ENCODE measurements at regions not wholly inside any gene's neighbourhood (a gene's known extent, or its start where the extent isn't known, plus 50 kb on each side); places are given as distances from the start of the nearest gene placed in this dataset.
"Not testable (repeated sequence)": the region's sequence is repeated elsewhere in the genome, so short reads cannot be mapped to it uniquely, and the experiment has no call there.

DNA sequence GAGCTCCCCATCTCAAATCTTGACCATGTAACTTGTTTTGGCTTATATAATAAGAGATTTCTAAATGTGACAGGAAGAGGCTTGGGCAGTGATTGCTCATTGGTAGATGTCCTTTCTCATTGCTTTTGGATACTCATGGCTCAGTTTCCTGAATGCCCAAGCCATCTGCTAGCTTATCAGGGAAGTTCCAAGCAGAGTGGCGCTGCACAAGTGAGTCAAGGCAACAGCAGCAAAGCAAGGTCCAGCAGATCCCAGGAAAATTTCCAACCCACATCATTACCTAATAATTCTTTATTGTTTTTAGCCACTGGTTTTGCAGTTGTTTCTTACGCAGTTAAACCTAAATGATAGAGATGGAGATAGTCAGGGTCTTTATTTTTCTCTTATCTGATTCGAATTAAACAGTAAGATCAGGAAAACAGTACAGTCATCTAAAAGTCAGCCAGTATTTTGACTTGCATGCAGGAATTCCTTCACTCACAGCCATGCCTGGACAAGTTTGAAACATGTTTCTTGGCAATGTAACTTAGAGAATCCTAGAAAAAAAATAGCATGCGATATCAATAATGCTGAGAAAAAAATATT, 349.7 kb upstream of the TMEFF2 start:
- Histone ChIP-seq H3K4me3 (no peak overlapping the region), H3K4me1 (replicated peaks in 1 of 2) (peaks cover 0 to 5% of the 10 kb centered on the region in 2 donors), H3K27ac (no peak overlapping the region)
- WGBS, 10 experiments = 9 to 97% (median 85%) methylated on average over 2 to 4 of the region's 4 CpGs
- in situ Hi-C loops (cut with MboI; ENCODE audit: low pct_unique_long_range_greater_than_20kb in 2 of 9, low sequenced_read_pairs in 9 of 9, unreplicated experiment in 9 of 9) = loop anchor here in 1 of 9 experiments (25.0 kb wide), 1 partner anchor 357 kb away; the partner anchor contains the start of gene TMEFF2
- peak in 2 of 8 experiments; percentile 89 to 92 for ATAC-seq (replicated peaks in 6 of 8)

DNA sequence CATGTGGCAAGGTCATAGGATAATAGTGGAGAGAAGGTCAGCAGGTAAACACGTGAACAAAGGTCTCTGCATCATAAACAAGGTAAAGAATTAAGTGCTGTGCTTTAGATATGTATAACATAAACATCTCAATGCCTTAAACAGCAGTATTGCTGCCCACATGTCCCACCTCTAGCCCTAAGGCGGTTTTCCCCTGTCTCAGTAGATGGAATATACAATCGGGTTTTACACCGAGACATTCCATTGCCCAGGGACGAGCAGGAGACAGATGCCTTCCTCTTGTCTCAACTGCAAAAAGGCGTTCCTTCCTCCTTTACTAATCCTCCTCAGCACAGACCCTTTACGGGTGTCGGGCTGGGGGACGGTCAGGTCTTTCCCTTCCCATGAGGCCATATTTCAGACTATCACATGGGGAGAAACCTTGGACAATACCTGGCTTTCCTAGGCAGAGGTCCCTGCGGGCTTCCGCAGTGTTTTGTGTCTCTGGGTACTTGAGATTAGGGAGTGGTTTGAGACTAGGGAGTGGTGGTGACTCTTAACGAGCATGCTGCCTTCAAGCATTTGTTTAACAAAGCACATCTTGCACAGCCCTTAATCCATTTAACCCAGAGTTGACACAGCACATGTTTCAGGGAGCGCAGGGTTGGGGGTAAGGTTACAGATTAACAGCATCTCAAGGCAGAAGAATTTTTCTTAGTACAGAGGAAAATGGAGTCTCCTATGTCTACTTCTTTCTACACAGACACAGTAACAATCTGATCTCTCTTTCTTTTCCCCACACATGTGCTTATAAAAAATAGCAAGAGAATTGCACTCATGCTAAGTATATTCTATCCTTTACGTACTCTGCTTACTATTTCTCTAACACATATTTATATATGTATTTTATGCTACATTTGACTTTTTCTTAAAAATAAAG, 347.7 kb upstream of the TMEFF2 start:
- ATAC-seq (replicated peaks in 6 of 8); H3K27ac ChIP-seq; H3K4me1 ChIP-seq (replicated peaks in 1 of 2); H3K4me3 ChIP-seq: not testable (repeated sequence)
- in situ Hi-C loops (cut with MboI; ENCODE audit: low pct_unique_long_range_greater_than_20kb in 2 of 9, low sequenced_read_pairs in 9 of 9, unreplicated experiment in 9 of 9) = loop anchor here in 1 of 9 experiments (25.0 kb wide), 1 partner anchor 355 kb away; the partner anchor contains the start of gene TMEFF2
- 0 to 100% (median 53%) methylated on average over 1 to 3 of the region's 14 CpGs; no CpG with 5 or more reads in 3 of the 10 experiments for WGBS, 10 experiments

DNA sequence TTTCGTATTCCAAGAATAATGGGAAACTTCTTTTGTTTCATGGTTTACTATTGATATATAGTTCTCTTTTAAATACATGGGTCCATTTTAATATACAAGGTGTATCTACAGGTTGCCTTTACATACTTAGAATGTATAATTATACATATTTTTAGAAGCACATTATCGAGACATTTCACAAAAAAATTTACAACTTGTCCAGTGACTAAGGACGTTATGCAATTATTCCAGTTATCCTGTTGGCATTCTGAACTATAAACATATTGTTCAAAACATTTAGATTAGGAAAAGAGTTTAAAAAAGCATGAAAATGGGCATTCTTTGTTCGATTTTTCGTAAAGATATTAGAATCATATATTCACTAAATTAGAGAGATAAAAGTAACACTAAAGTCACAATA, 344.6 kb upstream of the TMEFF2 start:
- Histone ChIP-seq H3K4me3 (no peak overlapping the region), H3K27ac (no peak overlapping the region), H3K4me1 (replicated peaks in 1 of 2) (peaks cover 0 to 5% of the 10 kb centered on the region in 2 donors)
- ATAC-seq (replicated peaks in 6 of 8) = no peak
- in situ Hi-C loops (cut with MboI; ENCODE audit: low pct_unique_long_range_greater_than_20kb in 2 of 9, low sequenced_read_pairs in 9 of 9, unreplicated experiment in 9 of 9) = loop anchor here in 1 of 9 experiments (25.0 kb wide), 1 partner anchor 352 kb away; the partner anchor contains the start of gene TMEFF2
- 15 to 92% (median 86%) methylated on average over 3 to 5 of the region's 5 CpGs for WGBS, 10 experiments

DNA sequence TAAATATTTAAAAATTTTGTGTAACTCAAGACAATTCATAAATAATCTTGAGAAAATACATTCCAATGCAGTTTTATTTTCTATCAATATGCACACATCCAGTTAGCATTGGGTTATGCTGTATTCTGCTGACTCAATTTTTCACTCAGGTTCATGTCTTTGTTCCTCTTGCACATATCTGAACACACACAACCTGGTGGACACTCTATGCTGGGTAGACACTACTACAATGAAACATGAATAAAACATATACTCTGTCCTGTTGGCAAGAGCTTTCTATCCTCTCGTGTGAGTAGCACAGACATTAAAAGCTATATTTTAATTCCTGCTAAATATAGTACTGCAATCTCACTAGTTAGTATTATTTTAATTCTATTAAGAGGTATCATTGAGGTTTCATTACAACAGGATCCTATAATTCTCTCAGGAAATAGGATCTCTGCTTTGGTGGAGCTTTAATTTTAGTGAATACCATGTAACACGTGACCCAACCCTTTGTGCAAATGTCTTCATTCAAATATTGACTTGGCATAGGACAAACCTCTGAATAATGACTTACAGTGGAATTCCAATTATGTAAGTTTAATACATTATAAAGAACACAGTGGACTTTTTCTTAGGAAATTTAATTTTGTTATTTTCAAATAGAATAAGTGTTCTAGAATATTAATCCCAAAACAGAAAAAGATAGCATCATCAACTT, 342.3 kb upstream of the TMEFF2 start:
- H3K4me3 ChIP-seq = no peak overlapping the region
- H3K27ac ChIP-seq = no peak overlapping the region
- ATAC-seq (replicated peaks in 6 of 8) = peak in 2 of 8 experiments; percentile 73 to 75
- 0 to 100% (median 47%) methylated on average over 1 to 2 of the region's 2 CpGs; no CpG with 5 or more reads in 2 of the 10 experiments for WGBS, 10 experiments
- H3K4me1 ChIP-seq (replicated peaks in 1 of 2) = no peaks in the 10 kb centered on the region
- in situ Hi-C loops (cut with MboI; ENCODE audit: low pct_unique_long_range_greater_than_20kb in 2 of 9, low sequenced_read_pairs in 9 of 9, unreplicated experiment in 9 of 9) = loop anchor here in 1 of 9 experiments (25.0 kb wide), 1 partner anchor 350 kb away; the partner anchor contains the start of gene TMEFF2

DNA sequence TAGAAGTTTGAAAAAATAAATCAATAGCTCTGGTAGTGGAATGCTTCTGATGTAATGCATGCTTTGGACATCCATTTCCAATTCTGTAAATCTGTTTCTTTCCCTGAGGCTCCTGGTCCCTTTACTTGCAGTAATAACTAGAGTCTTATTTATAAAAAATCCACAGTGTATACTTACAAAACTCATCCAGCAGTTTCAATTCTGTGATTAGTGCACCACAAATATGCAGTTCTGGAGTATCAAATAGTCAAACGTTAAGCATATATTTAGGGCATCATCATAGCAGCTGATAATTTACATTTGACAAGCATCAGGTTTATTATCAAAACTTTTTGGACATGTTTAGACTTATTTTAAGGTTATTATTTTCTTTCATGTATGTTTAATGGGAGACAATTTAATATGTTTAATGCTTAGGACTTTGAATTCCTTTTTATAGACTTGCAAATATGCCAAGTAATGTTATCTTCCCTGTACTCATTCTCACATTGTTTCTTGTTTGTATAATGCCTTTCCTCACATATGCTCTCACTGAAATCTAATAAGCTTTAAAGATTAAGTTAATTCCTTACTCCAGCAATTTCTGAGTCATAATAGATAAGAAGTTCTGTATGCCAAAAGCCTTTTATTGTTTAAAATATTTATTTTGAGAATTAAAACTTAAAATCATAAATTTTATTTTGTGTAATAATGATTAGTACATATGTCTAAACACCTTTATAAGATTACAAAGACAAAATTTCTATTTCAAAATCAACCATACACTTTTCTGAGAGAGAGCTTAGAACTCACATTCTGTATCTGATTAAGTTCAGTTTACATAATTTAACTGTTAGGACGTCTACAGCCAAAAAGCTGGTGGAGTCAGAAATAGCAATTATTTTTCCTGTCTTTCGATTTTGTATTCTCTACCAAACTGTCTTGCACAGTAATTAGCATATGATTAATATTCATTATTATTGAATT, 341.5 kb upstream of the TMEFF2 start:
- Histone ChIP-seq H3K27ac (no peak overlapping the region), H3K4me1 (replicated peaks in 1 of 2) (no peaks in the 10 kb centered on the region), H3K4me3 (no peak overlapping the region)
- in situ Hi-C loops (cut with MboI; ENCODE audit: low pct_unique_long_range_greater_than_20kb in 2 of 9, low sequenced_read_pairs in 9 of 9, unreplicated experiment in 9 of 9) = loop anchor here in 1 of 9 experiments (25.0 kb wide), 1 partner anchor 349 kb away; the partner anchor contains the start of gene TMEFF2
- 0 to 100% (median 61%) methylated on average over 1 to 3 of the region's 3 CpGs for WGBS, 10 experiments
- no peak for ATAC-seq (replicated peaks in 6 of 8)

DNA sequence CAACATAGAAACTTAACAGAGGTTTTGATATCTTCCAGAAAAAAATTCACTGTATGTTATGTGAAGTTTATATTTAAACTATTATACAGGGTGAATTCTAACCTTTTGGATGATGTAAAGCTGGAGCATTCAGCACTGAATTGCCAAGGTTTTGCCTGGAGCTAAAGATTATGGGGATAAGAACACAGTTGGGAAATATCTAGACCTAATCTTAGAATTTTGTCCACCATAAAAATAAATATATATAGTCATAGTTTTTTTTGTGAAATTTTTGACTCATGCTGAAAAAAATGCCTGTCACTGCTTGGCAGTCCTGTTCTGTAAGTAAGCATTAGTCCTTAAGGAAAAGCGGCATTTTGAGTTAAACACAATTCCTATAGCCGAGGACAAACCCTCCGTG, 339.3 kb upstream of the TMEFF2 start:
- no peak for ATAC-seq (replicated peaks in 6 of 8)
- 51 to 100% (median 93%) methylated on average over 1 to 3 of the region's 3 CpGs; no CpG with 5 or more reads in 1 of the 10 experiments for WGBS, 10 experiments
- in situ Hi-C loops (cut with MboI; ENCODE audit: low pct_unique_long_range_greater_than_20kb in 2 of 9, low sequenced_read_pairs in 9 of 9, unreplicated experiment in 9 of 9) = loop anchor here in 1 of 9 experiments (25.0 kb wide), 1 partner anchor 347 kb away; the partner anchor contains the start of gene TMEFF2
- H3K27ac ChIP-seq = no peak overlapping the region
- no peaks in the 10 kb centered on the region for H3K4me1 ChIP-seq (replicated peaks in 1 of 2)
- H3K4me3 ChIP-seq = no peak overlapping the region

DNA sequence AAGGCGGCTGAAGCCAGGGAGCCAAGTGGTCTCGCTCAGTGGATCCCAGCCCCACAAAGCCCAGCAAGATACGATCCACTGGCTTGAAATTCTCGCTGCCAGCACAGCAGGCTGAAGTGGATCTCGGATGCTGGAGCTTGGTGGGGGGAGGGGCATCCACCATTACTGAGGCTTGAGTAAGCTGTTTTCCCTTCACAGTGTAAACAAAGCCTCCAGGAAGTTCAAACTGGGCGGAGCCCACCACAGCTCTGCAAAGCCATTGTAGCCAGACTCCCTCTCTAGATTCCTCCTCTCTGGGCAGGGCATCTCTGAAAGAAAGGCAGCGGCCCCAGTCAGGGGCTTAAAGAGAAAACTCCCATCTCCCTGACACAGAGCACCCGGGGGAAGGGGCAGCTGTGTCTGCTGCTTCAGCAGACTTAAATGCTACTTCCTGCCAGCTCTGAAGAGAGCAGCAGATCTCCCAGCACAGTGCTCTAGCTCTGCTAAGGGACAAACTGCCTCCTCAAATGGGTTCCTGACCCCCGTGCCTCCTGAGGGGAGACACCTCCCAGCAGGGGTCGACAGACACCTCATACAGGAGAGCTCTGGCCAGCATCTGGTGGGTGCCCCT, 330.0 kb upstream of the TMEFF2 start:
- not testable (repeated sequence) for H3K27ac ChIP-seq; H3K4me3 ChIP-seq; ATAC-seq (replicated peaks in 6 of 8); H3K4me1 ChIP-seq (replicated peaks in 1 of 2)
- in situ Hi-C loops (cut with MboI; ENCODE audit: low pct_unique_long_range_greater_than_20kb in 2 of 9, low sequenced_read_pairs in 9 of 9, unreplicated experiment in 9 of 9) = loop anchor here in 1 of 9 experiments (25.0 kb wide), 1 partner anchor 337 kb away; the partner anchor contains the start of gene TMEFF2
- 40 to 82% (median 53%) methylated on average over 2 to 5 of the region's 10 CpGs; no CpG with 5 or more reads in 5 of the 10 experiments for WGBS, 10 experiments

DNA sequence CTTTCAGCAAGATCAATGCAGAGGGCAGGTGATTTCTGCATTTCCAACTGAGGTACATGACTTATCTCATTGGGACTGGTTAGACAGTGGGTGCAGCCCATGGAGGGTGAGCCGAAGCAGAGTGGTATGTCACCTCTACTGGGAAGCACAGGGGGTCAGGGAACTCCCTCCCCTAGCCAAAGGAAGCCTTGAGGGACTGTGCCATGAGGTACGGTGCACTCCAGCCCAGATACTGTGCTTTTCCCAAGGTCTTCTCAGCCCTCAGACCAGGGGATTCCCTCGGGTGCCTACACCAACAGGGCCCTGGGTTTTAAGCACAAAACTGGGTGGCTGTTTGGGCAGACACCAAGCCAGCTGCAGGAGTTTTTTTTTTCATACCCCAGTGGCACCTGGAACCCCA, 329.5 kb upstream of the TMEFF2 start:
- H3K4me1 ChIP-seq (replicated peaks in 1 of 2); H3K4me3 ChIP-seq; in situ Hi-C loops (cut with MboI; ENCODE audit: low pct_unique_long_range_greater_than_20kb in 2 of 9, low sequenced_read_pairs in 9 of 9, unreplicated experiment in 9 of 9); ATAC-seq (replicated peaks in 6 of 8); H3K27ac ChIP-seq: not testable (repeated sequence)
- 13 to 83% (median 43%) methylated on average over 1 of the region's 3 CpGs; no CpG with 5 or more reads in 7 of the 10 experiments for WGBS, 10 experiments

DNA sequence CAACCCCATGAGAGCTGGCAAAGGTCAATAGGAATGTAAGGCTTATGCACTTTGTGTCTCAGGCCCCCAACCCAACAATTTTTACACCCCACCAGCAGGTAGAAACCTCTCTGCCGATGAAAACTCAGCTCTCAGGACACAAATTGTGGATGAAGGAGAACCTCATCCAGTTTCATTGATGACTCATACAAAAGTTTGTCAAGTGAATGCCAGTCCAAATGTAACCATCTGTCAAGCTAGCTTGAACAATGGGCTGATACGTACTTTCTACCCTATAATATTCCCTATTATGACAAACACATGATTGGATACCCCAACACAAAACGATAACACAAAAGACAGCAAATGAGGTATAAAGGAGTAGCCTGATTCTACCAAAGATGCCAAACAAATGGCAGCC, 321.2 kb upstream of the TMEFF2 start:
- no peaks in the 10 kb centered on the region for H3K4me1 ChIP-seq (replicated peaks in 1 of 2)
- ATAC-seq (replicated peaks in 6 of 8) = no peak
- H3K4me3 ChIP-seq = no peak overlapping the region
- in situ Hi-C loops (cut with MboI; ENCODE audit: low pct_unique_long_range_greater_than_20kb in 2 of 9, low sequenced_read_pairs in 9 of 9, unreplicated experiment in 9 of 9) = no loop called here
- WGBS, 10 experiments = 25 to 100% (median 80%) methylated on average over 1 to 3 of the region's 3 CpGs; no CpG with 5 or more reads in 1 of the 10 experiments
- H3K27ac ChIP-seq = no peak overlapping the region

DNA sequence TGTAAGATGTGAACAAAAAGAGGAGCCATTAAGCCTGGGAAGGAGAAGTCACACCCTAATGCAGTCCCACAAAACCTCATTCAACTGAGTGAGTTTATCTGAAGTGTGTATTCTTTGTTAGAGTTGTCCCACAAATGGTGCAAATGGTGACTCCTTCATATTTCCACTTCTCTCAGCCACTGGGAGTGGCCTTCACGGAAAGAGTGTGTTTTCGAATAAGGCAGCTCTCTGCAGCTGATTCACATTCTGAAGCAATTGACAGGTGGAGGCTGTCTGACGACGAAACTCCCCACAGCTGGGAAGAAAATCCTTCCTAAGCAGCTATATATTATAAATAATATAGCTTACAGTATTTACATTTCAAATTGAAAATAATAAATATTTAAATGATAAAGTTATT, 318.8 kb upstream of the TMEFF2 start:
- ATAC-seq (replicated peaks in 6 of 8) = peak in 2 of 8 experiments; percentile 79 to 85
- H3K4me3 ChIP-seq = no peak overlapping the region
- no peaks in the 10 kb centered on the region for H3K4me1 ChIP-seq (replicated peaks in 1 of 2)
- in situ Hi-C loops (cut with MboI; ENCODE audit: low pct_unique_long_range_greater_than_20kb in 2 of 9, low sequenced_read_pairs in 9 of 9, unreplicated experiment in 9 of 9) = no loop called here
- WGBS, 10 experiments = 25 to 100% (median 82%) methylated on average over 1 to 4 of the region's 4 CpGs; no CpG with 5 or more reads in 1 of the 10 experiments
- no peak overlapping the region for H3K27ac ChIP-seq

DNA sequence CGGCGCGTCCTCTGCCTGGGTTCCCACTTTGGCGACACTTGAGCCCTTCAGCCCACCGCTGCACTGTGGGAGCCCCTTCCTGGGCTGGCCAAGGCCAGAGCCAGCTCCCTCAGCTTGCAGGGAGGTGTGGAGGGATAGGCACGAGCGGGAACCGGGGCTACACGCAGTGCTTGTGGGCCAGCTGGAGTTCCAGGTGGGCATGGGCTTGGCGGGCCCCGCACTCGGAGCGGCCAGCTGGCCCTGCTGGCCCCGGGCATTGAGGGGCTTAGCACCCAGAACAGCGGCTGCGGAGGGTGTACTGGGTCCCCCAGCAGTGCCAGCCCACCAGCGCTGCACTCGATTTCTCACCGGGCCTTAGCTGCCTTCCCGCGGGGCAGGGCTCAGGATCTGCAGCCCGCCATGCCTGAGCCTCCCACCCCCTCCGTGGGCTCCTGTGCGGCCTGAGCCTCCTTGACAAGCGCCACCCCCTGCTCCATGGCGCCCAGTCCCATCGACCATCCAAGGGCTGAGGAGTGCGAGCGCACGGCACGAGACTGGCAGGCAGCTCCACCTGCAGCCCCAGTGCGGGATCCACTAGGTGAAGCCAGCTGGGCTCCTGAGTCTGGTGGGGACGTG, 313.2 kb upstream of the TMEFF2 start:
- H3K4me3 ChIP-seq; ATAC-seq (replicated peaks in 6 of 8); H3K27ac ChIP-seq; H3K4me1 ChIP-seq (replicated peaks in 1 of 2); in situ Hi-C loops (cut with MboI; ENCODE audit: low pct_unique_long_range_greater_than_20kb in 2 of 9, low sequenced_read_pairs in 9 of 9, unreplicated experiment in 9 of 9): not testable (repeated sequence)
- 20 to 100% (median 78%) methylated on average over 1 to 5 of the region's 33 CpGs; no CpG with 5 or more reads in 6 of the 10 experiments for WGBS, 10 experiments

All from motor neuron (in vitro differentiated cells).